WTC11 (cell line): ENCODE measurements at regions not wholly inside any gene's neighbourhood (a gene's known extent, or its start where the extent isn't known, plus 50 kb on each side); places are given as distances from the start of the nearest gene placed in this dataset.

ENCODE experiments used
- ATAC-seq: fragments of 200-7000 bp; cut with Tn5 transposase; 2 replicates; pipeline ENCODE4 v1.10.0; 2021; ENCODE audit warnings: mild to moderate bottlenecking, moderate library complexity
- CTCF ChIA-PET: fragments of 300-600 bp; sonication (Branson Sonifier 250); formaldehyde crosslinking; loops from one replicate; lab custom pipeline; 2021; ENCODE audit warnings: antibody characterized with exemption; lab: Charles Lee
- POLR2A ChIA-PET: fragments of 350-600 bp; sonication (Branson Sonifier 250); formaldehyde crosslinking; loops from one replicate; lab custom pipeline; 2021; ENCODE audit warnings: antibody characterized with exemption; lab: Charles Lee
- DNase-seq: peaks from one replicate; pipeline ENCODE4 v3.0.0; 2021; ENCODE audit warnings: low spot score
- H3K27ac Mint-ChIP-seq: 2 replicates; pipeline ENCODE4 v1.8.0; 2021; ENCODE audit warnings: mixed read lengths
- H3K27me3 Mint-ChIP-seq: 2 replicates; pipeline ENCODE4 v1.8.0; 2021; ENCODE audit warnings: low read depth, mild to moderate bottlenecking, moderate library complexity, mixed read lengths
- H3K36me3 Mint-ChIP-seq: 2 replicates; pipeline ENCODE4 v1.8.0; 2021; ENCODE audit warnings: mixed read lengths
- H3K4me1 Mint-ChIP-seq: 2 replicates; pipeline ENCODE4 v1.8.0; 2022; ENCODE audit warnings: mixed read lengths
- H3K4me3 Mint-ChIP-seq: 2 replicates; pipeline ENCODE4 v1.8.0; 2021; ENCODE audit warnings: mild to moderate bottlenecking, moderate library complexity, mixed read lengths
- H3K9me3 Mint-ChIP-seq: 2 replicates; pipeline ENCODE4 v1.8.0; 2021; ENCODE audit warnings: mixed read lengths
- CREB1 ChIP-seq: sonication (generic); formaldehyde crosslinking; IDR thresholded peaks from 2 replicates; pipeline ENCODE4 v1.8.0; 2023; ENCODE audit warnings: mild to moderate bottlenecking, missing genetic modification reagents
- E2F1 ChIP-seq: sonication (generic); formaldehyde crosslinking; IDR thresholded peaks from 2 replicates; pipeline ENCODE4 v1.8.0; 2022; ENCODE audit warnings: mild to moderate bottlenecking, missing genetic modification reagents
- ELF4 ChIP-seq: sonication (generic); formaldehyde crosslinking; IDR thresholded peaks from 2 replicates; pipeline ENCODE4 v1.8.1; 2022; ENCODE audit warnings: low read depth, mild to moderate bottlenecking, moderate library complexity, missing genetic modification reagents
- ERG ChIP-seq: fragments of 250-450 bp; sonication (Bioruptor Pico); IDR thresholded peaks from 2 replicates; pipeline ENCODE4 v1.8.0; 2021; ENCODE audit warnings: mild to moderate bottlenecking
- GTF2I ChIP-seq: fragments of 250-450 bp; sonication (Bioruptor Pico); conservative IDR thresholded peaks from 2 replicates; pipeline ENCODE4 v1.4.0; 2021; ENCODE audit warnings: mild to moderate bottlenecking
- JAZF1 ChIP-seq: fragments of 250-450 bp; sonication (Bioruptor Pico); IDR thresholded peaks from 2 replicates; pipeline ENCODE4 v1.9.0; 2021; ENCODE audit warnings: moderate library complexity, mild to moderate bottlenecking, inconsistent platforms
- NFE2L1 ChIP-seq: sonication (generic); formaldehyde crosslinking; IDR thresholded peaks from 2 replicates; pipeline ENCODE4 v1.8.1; 2023; ENCODE audit warnings: missing genetic modification reagents
- PRDM15 ChIP-seq: sonication (generic); formaldehyde crosslinking; IDR thresholded peaks from 2 replicates; pipeline ENCODE4 v1.8.0; 2022; ENCODE audit warnings: missing genetic modification reagents
- PREB ChIP-seq: sonication (generic); formaldehyde crosslinking; IDR thresholded peaks from 2 replicates; pipeline ENCODE4 v1.8.1; 2022; ENCODE audit warnings: mild to moderate bottlenecking, missing genetic modification reagents, moderate library complexity, borderline replicate concordance
- SMAD3 ChIP-seq: sonication (generic); formaldehyde crosslinking; IDR thresholded peaks from 2 replicates; pipeline ENCODE4 v1.8.0; 2022; ENCODE audit warnings: missing genetic modification reagents, mild to moderate bottlenecking, borderline replicate concordance
- SP1 ChIP-seq: sonication (generic); formaldehyde crosslinking; conservative IDR thresholded peaks from 2 replicates; pipeline ENCODE4 v1.8.1; 2022; ENCODE audit warnings: missing genetic modification reagents
- TEAD4 ChIP-seq: sonication (generic); formaldehyde crosslinking; IDR thresholded peaks from 2 replicates; pipeline ENCODE4 v1.8.0; 2022; ENCODE audit warnings: mild to moderate bottlenecking, missing genetic modification reagents
- TP53 ChIP-seq: sonication (generic); formaldehyde crosslinking; IDR thresholded peaks from 2 replicates; pipeline ENCODE4 v1.8.1; 2023; ENCODE audit warnings: mild to moderate bottlenecking, missing genetic modification reagents
- ZBTB21 ChIP-seq: sonication (generic); formaldehyde crosslinking; IDR thresholded peaks from 2 replicates; pipeline ENCODE4 v1.8.1; 2023; ENCODE audit warnings: mild to moderate bottlenecking, missing genetic modification reagents, borderline replicate concordance
- ZNF232 ChIP-seq: sonication (generic); formaldehyde crosslinking; IDR thresholded peaks from 2 replicates; pipeline ENCODE4 v1.8.0; 2022; ENCODE audit warnings: mild to moderate bottlenecking, missing genetic modification reagents
- ZNF263 ChIP-seq: sonication (generic); formaldehyde crosslinking; IDR thresholded peaks from 2 replicates; pipeline ENCODE4 v1.8.1; 2022; ENCODE audit warnings: low read depth, mild to moderate bottlenecking, moderate library complexity, missing genetic modification reagents
- ZNF317 ChIP-seq: sonication (generic); formaldehyde crosslinking; IDR thresholded peaks from 2 replicates; pipeline ENCODE4 v1.8.1; 2023; ENCODE audit warnings: low read depth, mild to moderate bottlenecking, moderate library complexity, missing genetic modification reagents, borderline replicate concordance
- ZNF416 ChIP-seq: fragments of 250-450 bp; sonication (Bioruptor Pico); IDR thresholded peaks from 2 replicates; pipeline ENCODE4 v1.9.0; 2021; ENCODE audit warnings: mild to moderate bottlenecking, inconsistent platforms
- ZNF423 ChIP-seq: fragments of 250-450 bp; sonication (Bioruptor Pico); IDR thresholded peaks from 2 replicates; pipeline ENCODE4 v2.1.2; 2022; ENCODE audit warnings: mild to moderate bottlenecking, moderate library complexity
- ZNF512 ChIP-seq: sonication (generic); formaldehyde crosslinking; IDR thresholded peaks from 2 replicates; pipeline ENCODE4 v1.8.1; 2022; ENCODE audit warnings: missing genetic modification reagents, borderline replicate concordance
- TF ChIP-seq, protein P1 (sequence below): sonication (generic); formaldehyde crosslinking; IDR thresholded peaks from 2 replicates; pipeline ENCODE4 v1.8.1; 2023; ENCODE audit warnings: mild to moderate bottlenecking, missing genetic modification reagents, moderate library complexity

- Mint-ChIP-seq H3K9me3 (no peaks in the 10 kb centered on the region), H3K36me3 (no peaks in the 10 kb centered on the region), H3K27me3 (no peaks in the 10 kb centered on the region), H3K27ac (no peak overlapping the region)
- ChIA-PET CTCF (no interaction called here), POLR2A (no interaction called here)
- DNase-seq, result no peak
- TF ChIP-seq ZNF263 (CRISPR knock-in tag) (no peak), GTF2I (CRISPR knock-in tag) (no peak), ELF4 (CRISPR knock-in tag) (no peak), ZNF512 (no peak), CREB1 (CRISPR knock-in tag) (no peak), SMAD3 (CRISPR knock-in tag) (no peak), TEAD4 (no peak), TP53 (CRISPR knock-in tag) (no peak), JAZF1 (CRISPR knock-in tag) (no peak), PRDM15 (no peak), SP1 (CRISPR knock-in tag) (no peak), ZNF232 (no peak), ZNF416 (CRISPR knock-in tag) (no peak), PREB (CRISPR knock-in tag) (no peak), NFE2L1 (CRISPR knock-in tag) (no peak), E2F1 (no peak), ZNF423 (CRISPR knock-in tag) (no peak)
- TF ChIP-seq, protein P1, sequence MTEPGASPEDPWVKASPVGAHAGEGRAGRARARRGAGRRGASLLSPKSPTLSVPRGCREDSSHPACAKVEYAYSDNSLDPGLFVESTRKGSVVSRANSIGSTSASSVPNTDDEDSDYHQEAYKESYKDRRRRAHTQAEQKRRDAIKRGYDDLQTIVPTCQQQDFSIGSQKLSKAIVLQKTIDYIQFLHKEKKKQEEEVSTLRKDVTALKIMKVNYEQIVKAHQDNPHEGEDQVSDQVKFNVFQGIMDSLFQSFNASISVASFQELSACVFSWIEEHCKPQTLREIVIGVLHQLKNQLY (CRISPR knock-in tag), result no peak
- TF ChIP-seq, all 79 proteins: peak for 0
- ATAC-seq, result no peak
- Mint-ChIP-seq H3K4me3 (no peak overlapping the region), H3K4me1 (peaks cover 27% of the 10 kb centered on the region)
These were observed 523.0 kb downstream of the TXNL1 start for GRCh38 chr18:56115071-56116015.

- DNase-seq (no peak), ATAC-seq (no peak)
- ChIA-PET CTCF (no interaction called here), POLR2A (no interaction called here)
- H3K36me3 Mint-ChIP-seq, result no peaks in the 10 kb centered on the region
- H3K27me3 Mint-ChIP-seq, result no peaks in the 10 kb centered on the region
- H3K9me3 Mint-ChIP-seq, result no peaks in the 10 kb centered on the region
- H3K4me1 Mint-ChIP-seq, result peaks cover 27% of the 10 kb centered on the region
- no peak overlapping the region for H3K4me3 Mint-ChIP-seq
- TF ChIP-seq NFE2L1 (CRISPR knock-in tag) (no peak), ZBTB21 (CRISPR knock-in tag) (no peak), ZNF317 (CRISPR knock-in tag) (no peak), ERG (no peak)
- no peak overlapping the region for H3K27ac Mint-ChIP-seq
These were observed 525.0 kb upstream of the TCF4 start for GRCh38 chr18:56112984-56113383.
